Stimulated activated CD4-positive, alpha-beta T cell treated with anti-CD3 and anti-CD28 coated beads, Interleukin-4, amount 100 ng/mL, for 4 hours (primary cell): ENCODE measurements at regions not wholly inside any gene's neighbourhood (a gene's known extent, or its start where the extent isn't known, plus 50 kb on each side); places are given as distances from the start of the nearest gene placed in this dataset.

Experiments used
- DNase-seq, 2 experiments: peaks; one replicate each; pipeline ENCODE4 v3.0.0-alpha.2; 2020

- no peak for DNase-seq
These were observed 68.2 kb upstream of the TENM3 start for GRCh38 chr4:182174979-182175378.

- DNase-seq: no peak
These were observed 67.2 kb upstream of the TENM3 start for GRCh38 chr4:182175788-182176519.

GRCh38 chr4:182177166-182177565 lies 66.0 kb upstream of the TENM3 start:
- no peak for DNase-seq

GRCh38 chr4:182179105-182179504 lies 64.1 kb upstream of the TENM3 start:
- no peak for DNase-seq

GRCh38 chr4:182179751-182180150 lies 63.5 kb upstream of the TENM3 start:
- DNase-seq: no peak

GRCh38 chr4:182185491-182185890 lies 57.7 kb upstream of the TENM3 start:
- DNase-seq: no peak

GRCh38 chr4:182187674-182188073 lies 55.5 kb upstream of the TENM3 start:
- DNase-seq: no peak

GRCh38 chr4:182188622-182189021 lies 54.6 kb upstream of the TENM3 start:
- no peak for DNase-seq

- no peak for DNase-seq
These were observed 53.9 kb upstream of the TENM3 start for GRCh38 chr4:182189103-182189878.

- DNase-seq: no peak
These were observed 52.9 kb upstream of the TENM3 start for GRCh38 chr4:182190306-182190705.

- DNase-seq: no peak
These were observed 50.6 kb upstream of the TENM3 start for GRCh38 chr4:182192511-182193181.

- no peak for DNase-seq
These were observed 49.9 kb upstream of the TENM3 start for GRCh38 chr4:182193311-182193710.
